GM18951 (cell line): ENCODE measurements at regions not wholly inside any gene's neighbourhood (a gene's known extent, or its start where the extent isn't known, plus 50 kb on each side); places are given as distances from the start of the nearest gene placed in this dataset.
"Not testable (repeated sequence)": the region's sequence is repeated elsewhere in the genome, so short reads cannot be mapped to it uniquely, and the experiment has no call there.

Experiments used
- POLR2A ChIP-seq: IDR thresholded peaks from 4 replicates; pipeline ENCODE4 v1.6.1; 2011; ENCODE audit warnings: mild to moderate bottlenecking; ENCODE audit not compliant: insufficient read length, insufficient read depth; ENCODE audit errors: extremely low read depth
- in situ Hi-C: fragments of 300-500 bp; cut with MboI; formaldehyde crosslinking; loops from one replicate; pipeline ENCODE4 v1.12.0; 2022; ENCODE audit warnings: low sequenced_read_pairs, mixed read lengths, inconsistent platforms; ENCODE audit not compliant: unreplicated experiment

DNA sequence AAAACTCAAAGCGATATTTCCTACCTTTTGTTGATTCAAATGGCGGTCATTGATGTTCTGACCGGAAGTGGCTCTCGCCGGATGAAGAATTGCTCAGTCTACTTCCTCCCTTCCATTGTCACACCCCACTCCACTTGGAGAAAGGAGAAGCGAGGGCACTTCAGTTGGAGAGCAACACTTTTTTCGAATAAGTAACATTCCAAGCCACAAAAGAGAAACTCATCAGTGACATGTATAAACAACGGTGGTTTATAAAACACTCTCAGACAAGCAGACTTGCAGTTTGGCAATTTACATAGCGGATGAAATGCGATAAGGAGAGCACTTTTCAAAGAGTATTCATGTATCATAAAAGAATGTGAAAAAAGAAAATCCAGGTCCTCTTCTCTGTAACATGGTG, 919.1 kb downstream of the MCTP2 start:
- no peak for TF ChIP-seq POLR2A

DNA sequence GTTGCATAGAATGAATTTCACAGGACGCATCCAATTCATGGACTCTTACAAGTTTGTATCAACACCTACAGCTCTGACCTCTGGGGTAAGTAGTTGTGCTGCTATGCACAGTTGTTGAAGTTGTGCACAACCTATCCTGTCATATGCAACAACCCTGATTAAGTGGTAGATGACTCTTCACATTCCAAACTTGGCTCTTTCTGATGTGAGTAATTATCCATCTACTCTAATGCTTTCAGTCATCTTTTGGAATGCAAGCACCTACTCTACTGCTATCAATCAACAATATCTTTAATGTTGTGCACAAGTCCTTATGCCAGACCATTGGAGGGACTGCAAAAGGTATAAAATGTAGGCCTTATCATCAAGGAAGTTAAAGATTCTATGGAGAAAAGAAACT, 921.4 kb downstream of the MCTP2 start:
- TF ChIP-seq POLR2A = no peak
- in situ Hi-C loops = no loop called here

More for the DNA sequence above, 919.1 kb downstream of the MCTP2 start:
- in situ Hi-C loops = no loop called here

DNA sequence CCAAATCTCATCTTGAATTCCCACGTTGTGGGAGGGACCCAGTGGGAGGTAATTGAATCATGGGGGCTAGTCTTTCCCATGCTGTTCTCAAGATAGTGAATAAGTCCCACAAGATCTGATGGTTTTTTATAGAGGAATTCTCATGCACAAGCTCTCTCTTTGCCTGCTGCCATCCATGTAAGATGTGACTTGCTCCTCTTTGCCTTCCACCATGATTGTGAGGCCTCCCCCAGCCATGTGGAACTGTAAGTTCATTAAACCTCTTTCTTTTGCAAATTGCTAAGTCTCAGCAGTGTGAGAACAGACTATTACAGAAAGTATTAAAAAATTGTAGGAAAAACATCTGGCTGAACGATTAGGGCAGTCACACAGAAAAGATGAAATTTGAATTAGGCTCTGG, 921.8 kb downstream of the MCTP2 start:
- in situ Hi-C loops = not testable (repeated sequence)

DNA sequence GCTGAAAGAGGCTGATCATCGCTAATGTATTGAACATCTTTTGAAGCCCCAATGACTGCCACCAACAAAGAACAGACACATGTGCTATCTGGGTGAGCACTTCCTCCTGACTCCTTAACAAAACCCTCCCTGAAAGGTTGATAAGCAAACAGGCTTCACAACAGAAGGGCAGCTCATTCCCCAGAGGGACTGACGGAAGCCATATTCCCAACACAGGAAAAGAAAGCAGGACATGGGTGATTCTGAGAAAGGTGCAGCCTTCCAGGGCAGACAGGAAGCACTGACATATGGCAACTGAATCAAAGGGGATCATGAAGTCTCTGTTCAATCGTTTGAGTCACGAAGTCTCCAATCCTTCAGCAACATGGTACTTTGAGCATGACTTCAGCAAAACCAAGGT, 929.0 kb downstream of the MCTP2 start:
- in situ Hi-C loops = no loop called here
- TF ChIP-seq POLR2A = no peak

DNA sequence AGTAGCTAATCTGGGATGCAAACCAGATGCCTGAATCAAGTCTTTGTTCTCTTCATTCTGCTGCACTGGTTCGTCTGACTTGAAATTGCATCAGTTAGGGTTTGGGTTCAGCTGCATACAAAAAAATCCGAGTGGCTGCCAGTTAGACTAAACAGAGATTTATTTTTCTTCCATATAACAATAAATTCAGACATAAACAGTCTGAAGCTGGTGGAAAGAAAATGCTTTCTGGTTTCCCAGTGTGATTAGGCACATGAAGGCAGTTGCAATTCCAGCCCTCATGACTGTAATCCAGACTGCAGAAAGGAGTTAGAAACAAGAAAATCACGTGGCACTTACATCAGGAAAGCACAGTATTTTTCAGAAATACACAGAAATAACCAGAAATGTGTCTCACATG, 930.7 kb downstream of the MCTP2 start:
- in situ Hi-C loops = no loop called here
- no peak for TF ChIP-seq POLR2A

DNA sequence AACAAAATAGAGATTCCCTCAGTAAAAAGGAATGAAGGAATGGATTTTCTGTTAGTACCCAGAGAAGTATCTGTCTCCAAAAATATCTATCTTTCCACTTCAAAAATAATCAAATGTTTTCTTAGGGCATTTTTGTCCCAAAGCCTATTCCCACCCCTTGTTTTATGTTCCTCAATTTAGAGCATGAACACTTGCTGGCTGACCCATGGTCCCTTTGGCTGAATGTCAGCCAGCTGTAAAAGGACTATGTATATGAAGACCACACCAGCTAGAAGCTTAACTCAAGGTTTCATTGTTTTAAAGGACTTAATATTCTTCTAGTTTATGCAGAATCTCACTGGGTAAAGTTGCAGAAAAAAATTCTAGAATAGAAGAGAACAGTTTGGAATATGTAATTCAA, 931.2 kb downstream of the MCTP2 start:
- TF ChIP-seq POLR2A = no peak
- in situ Hi-C loops = no loop called here

DNA sequence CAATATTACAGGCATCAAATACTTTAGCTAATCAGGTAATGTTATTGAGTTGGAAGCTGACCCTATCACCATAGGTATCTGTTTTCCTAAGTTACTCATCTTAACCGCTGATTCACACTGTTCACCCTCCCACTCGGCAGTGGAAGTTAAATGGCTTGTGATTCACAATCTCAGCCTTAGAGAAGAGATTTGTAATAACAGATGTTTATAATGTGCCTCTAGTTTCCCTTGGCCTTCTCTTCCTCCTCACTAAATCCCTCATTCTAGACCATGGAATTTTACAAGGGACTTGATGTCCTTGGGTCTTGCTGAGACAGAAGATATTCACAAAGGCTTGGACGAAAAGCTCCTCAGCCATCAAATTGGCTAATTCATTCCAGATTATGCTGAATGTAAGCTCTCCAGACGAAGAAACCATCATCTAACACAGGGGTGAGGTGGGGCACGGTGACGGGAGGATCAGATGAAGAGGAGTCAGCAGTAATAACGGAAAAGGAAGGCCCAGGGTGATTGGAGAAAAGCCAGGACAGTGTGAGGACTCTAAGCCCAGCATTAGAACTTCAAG, 931.7 kb downstream of the MCTP2 start:
- no peak for TF ChIP-seq POLR2A
- in situ Hi-C loops = no loop called here

DNA sequence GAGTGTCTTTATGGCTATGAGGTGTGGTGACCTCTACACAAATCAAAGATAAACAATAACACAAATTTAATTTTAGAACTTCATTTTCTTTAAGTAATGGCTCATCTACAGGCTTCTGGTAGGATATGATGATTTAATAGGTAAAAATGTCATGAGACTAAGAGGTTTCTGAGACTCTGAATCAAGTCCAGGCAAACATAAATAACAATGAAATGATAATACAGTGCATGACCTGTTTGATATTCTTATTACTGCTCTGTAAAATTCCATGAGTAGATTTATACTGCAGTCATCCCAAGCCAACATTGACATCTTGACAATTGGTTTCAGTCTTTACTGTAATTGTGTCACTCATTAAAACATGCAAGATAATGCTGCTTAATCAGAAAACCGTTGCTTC, 936.8 kb downstream of the MCTP2 start:
- TF ChIP-seq POLR2A = no peak
- in situ Hi-C loops = no loop called here

DNA sequence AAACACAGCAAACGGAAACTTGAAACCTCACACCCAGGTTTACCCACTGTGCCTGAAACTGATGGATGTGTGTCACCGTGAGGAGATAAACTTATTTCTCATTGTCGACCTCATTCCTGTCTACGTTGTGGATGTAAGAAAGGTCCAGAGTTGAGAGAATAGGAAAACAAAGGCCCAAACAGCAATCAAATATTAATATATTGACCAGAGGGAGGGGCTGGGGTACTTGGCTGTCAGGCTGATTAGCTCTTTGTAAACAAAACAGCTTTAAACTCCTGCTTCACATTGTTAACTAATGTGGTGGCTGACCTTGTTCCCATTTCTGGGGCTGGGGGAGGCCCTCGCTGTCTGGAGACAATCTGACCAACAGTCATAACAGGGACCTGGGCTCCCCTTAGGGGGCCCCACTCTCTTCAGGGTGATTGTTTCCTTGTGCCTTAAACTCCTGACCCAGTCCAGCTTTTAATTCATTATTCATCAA, 937.6 kb downstream of the MCTP2 start:
- in situ Hi-C loops = no loop called here
- TF ChIP-seq POLR2A = no peak

DNA sequence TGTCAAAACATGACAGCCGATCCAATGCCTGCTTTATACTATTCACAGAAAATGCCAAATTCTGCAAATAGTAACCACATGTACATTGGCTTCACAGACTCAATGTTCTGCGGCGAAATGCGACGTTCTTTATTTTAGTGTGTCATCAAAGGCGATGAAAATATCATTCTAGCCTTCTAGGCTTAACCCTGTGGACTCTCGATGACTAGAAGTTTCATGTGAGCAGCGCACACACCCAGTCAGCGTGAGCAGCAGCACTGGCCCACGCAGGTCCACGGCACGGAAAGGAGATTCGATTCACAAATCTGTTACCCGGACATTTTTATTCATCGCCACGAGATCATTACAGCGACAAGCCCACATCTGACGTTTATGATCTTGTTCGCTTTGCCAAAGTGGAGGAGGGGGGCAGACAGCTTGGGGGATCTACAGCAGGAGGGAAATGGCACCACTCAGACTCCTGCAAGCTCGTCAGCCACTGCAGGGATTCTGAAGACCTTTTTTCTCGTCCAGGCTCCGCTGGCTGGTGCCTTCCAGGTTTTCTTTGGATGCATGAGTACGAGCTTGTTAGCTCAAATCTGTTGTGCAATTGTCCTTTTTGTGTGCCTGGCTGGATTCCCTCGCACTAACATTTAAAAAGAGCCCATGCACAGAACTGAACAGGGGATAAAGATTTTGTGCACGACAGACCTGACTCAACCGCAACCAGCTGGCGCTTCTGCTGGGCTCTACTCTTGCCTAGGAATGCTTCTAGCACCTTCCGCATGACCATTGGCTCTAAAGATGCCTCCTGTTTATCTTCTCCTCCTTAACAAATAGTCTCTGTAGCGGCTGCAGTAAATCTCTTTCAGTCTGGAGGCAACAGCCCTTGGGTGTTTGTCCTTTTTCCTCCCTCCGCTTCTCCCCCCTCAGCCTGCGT, 938.4 kb downstream of the MCTP2 start:
- TF ChIP-seq POLR2A = no peak
- in situ Hi-C loops = no loop called here

DNA sequence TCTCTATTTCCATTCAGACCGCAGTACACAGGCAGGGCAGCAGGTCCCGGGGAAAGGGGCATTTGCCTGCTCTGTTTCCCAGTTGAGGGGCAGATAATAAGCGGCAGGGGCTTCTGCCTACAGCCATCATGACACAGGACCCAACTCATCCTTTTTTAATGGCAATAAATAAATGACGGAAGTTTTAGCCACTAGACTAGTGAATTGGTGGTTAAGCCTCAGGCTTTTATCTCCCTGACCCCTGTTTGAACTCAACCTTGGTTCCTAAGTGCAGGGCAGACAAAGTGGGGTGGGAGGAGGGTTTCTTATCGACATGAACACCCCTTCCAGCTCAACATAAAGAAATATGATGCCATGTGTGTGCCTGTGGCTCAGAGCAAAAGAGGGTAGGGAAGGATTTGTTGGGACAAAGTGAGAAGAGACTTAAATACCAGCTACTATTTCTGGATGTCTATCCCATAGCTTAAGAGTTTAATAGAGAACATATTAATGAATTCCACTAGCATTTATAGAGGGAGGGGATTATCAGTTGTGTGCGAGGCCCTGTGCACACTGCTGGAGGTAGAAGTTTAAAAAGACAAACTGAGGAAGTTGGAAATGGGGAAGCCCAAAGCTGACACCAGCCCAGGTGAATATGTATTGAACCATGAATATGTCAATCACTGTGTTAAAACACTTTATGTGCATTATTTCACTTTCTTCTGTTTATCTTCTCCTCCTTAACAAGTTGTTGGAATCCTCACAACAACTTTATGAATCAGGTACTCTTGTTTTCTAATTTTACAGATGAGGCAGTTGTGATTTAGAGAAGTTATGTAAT, 939.4 kb downstream of the MCTP2 start:
- in situ Hi-C loops = no loop called here
- no peak for TF ChIP-seq POLR2A

DNA sequence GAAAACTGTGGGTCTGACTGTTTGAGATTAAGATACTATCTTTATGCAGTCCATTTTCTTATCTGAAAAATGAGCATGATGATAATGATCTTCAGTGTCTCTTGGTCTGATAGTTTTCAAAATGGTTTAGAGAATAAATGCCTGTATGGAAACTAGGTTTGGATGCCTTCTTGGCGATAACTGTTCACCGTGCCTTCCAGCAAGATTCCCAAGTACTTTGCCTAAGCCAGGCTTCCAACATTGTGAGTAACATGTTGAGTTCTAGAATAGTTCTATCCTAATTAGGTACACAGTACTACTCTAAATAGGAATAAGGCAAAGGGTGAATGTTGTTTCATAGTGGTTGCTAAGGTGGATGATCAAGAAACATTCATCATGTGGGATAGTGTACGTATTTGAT, 940.2 kb downstream of the MCTP2 start:
- in situ Hi-C loops = no loop called here
- TF ChIP-seq POLR2A = no peak
